Cardiac fibroblast (primary cell): ENCODE measurements at regions not wholly inside any gene's neighbourhood (a gene's known extent, or its start where the extent isn't known, plus 50 kb on each side); places are given as distances from the start of the nearest gene placed in this dataset.

Experiments used
- DNase-seq, 2 donors: peaks; one replicate each; pipeline versions ENCODE4 v3.0.0 to v3.0.0-alpha.2; 2010; ENCODE audit warnings: low read depth in 2 of 2
- H3K4me3 ChIP-seq, 2 donors: replicated peaks in 1 of 2; 1 replicate in 1 of 2; 2 replicates in 1 of 2; pipeline ENCODE4 v1.5.1; 2011; ENCODE audit warnings: low read depth in 2 of 2, low read length in 2 of 2, mild to moderate bottlenecking in 2 of 2, moderate library complexity in 1 of 2
- TF ChIP-seq, protein P1 (sequence below): IDR thresholded peaks from one replicate; pipeline ENCODE4 v1.5.1; 2011; ENCODE audit warnings: low read depth, mild to moderate bottlenecking, low read length, inconsistent platforms

GRCh38 chr14:31942166-31942841 lies 134.8 kb upstream of the ARHGAP5 start:
- TF ChIP-seq, protein P1, sequence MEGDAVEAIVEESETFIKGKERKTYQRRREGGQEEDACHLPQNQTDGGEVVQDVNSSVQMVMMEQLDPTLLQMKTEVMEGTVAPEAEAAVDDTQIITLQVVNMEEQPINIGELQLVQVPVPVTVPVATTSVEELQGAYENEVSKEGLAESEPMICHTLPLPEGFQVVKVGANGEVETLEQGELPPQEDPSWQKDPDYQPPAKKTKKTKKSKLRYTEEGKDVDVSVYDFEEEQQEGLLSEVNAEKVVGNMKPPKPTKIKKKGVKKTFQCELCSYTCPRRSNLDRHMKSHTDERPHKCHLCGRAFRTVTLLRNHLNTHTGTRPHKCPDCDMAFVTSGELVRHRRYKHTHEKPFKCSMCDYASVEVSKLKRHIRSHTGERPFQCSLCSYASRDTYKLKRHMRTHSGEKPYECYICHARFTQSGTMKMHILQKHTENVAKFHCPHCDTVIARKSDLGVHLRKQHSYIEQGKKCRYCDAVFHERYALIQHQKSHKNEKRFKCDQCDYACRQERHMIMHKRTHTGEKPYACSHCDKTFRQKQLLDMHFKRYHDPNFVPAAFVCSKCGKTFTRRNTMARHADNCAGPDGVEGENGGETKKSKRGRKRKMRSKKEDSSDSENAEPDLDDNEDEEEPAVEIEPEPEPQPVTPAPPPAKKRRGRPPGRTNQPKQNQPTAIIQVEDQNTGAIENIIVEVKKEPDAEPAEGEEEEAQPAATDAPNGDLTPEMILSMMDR, result no peak
- no peak overlapping the region for H3K4me3 ChIP-seq
- no peak for DNase-seq

- no peak for DNase-seq
- TF ChIP-seq, protein P1, result no peak
- no peak overlapping the region for H3K4me3 ChIP-seq
Observed at GRCh38 chr14:31943217-31943799, 133.8 kb upstream of the ARHGAP5 start.

GRCh38 chr14:31943861-31944255 lies 133.2 kb upstream of the ARHGAP5 start:
- DNase-seq, result no peak
- no peak overlapping the region for H3K4me3 ChIP-seq
- TF ChIP-seq, protein P1, result no peak

GRCh38 chr14:31944256-31945073 lies 132.6 kb upstream of the ARHGAP5 start:
- no peak overlapping the region for H3K4me3 ChIP-seq
- no peak for DNase-seq

GRCh38 chr14:31945074-31945613 lies 132.0 kb upstream of the ARHGAP5 start:
- H3K4me3 ChIP-seq, result no peak overlapping the region
- DNase-seq, result no peak
- TF ChIP-seq, protein P1, result no peak

More at GRCh38 chr14:31944256-31945073, 132.6 kb upstream of the ARHGAP5 start:
- TF ChIP-seq, protein P1, result no peak

GRCh38 chr14:31945701-31946100 lies 131.4 kb upstream of the ARHGAP5 start:
- DNase-seq, result no peak
- no peak overlapping the region for H3K4me3 ChIP-seq
- TF ChIP-seq, protein P1, result no peak
